ENCODE measurements at regions not wholly inside any gene's neighbourhood (a gene's known extent, or its start where the extent isn't known, plus 50 kb on each side); places are given as distances from the start of the nearest gene placed in this dataset.

GRCh38 chrY:21185419-21186105 lies 325.6 kb upstream of the RBMY1B start:
- TF ChIP-seq CTCF (IDR thresholded peaks at IDR 0.05) (no peak), POLR2A (IDR thresholded peaks at IDR 0.05) (no peak)
